Activated naive CD4-positive, alpha-beta T cell treated with anti-CD3 and anti-CD28 coated beads, Interleukin-2, amount 50 U/mL, for 72 hours (primary cell): ENCODE measurements at regions not wholly inside any gene's neighbourhood (a gene's known extent, or its start where the extent isn't known, plus 50 kb on each side); places are given as distances from the start of the nearest gene placed in this dataset.
"Not testable (repeated sequence)": the region's sequence is repeated elsewhere in the genome, so short reads cannot be mapped to it uniquely, and the experiment has no call there.

Experiments
- ATAC-seq, 2 donors: fragments of 150-1000 bp; cut with Tn5 transposase; 2 replicates each; pipeline ENCODE4 v1.10.0; 2021; ENCODE audit warnings: mild to moderate bottlenecking in 2 of 2, moderate library complexity in 2 of 2
- DNase-seq, 2 donors: peaks; one replicate each; pipeline ENCODE4 v3.0.0; 2021 to 2022; ENCODE audit warnings: low spot score in 2 of 2
- H3K27ac Mint-ChIP-seq, 2 donors: one replicate each; pipeline ENCODE4 v1.8.0; 2022; ENCODE audit warnings: mild to moderate bottlenecking in 2 of 2, mixed read lengths in 2 of 2
- H3K36me3 Mint-ChIP-seq, 2 donors: one replicate each; pipeline ENCODE4 v1.8.0; 2022; ENCODE audit warnings: mixed read lengths in 2 of 2
- H3K9me3 Mint-ChIP-seq, 2 donors: one replicate each; pipeline ENCODE4 v1.8.0; 2022; ENCODE audit warnings: mixed read lengths in 2 of 2

DNA sequence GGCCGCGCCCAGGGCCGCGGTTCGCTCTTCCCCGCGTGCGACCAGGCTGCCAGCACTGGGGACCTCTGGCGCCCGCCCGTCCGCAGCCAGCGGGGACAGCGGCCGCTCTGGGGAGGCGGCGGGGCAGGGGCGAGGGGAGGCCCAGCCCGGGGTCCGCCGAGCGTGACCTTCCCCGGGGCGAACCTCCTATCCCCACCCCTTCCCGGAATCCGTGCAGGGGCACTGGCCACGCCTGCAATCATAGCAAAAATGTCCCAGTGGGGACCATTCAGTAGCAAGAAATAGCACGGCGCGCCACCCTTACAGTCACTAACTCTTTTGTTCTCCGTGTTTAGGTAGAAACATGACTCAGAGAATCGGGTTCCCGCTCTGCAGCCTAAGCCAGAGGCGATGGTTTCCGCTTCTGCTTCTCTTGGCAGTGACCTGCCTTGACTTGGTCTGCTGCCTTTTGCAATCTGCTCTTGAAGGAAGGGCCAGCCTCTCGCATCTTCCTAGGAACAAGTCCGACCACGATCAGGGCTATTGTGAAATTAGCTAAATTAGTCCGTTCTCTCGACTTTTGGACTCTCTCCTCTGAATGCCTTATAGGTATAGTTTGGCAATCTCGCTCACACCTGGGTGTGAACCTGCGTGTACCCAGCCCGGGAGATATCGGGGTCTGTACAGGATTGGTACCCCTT lies 79.3 kb upstream of the ACBD5 start:
- no peaks in the 10 kb centered on the region for H3K36me3 Mint-ChIP-seq
- H3K27ac Mint-ChIP-seq = peak overlapping the region; percentile 2 to 11
- ATAC-seq = peak; percentile 85 to 91
- DNase-seq = peak in 1 of 2 donors; percentile 32
- H3K9me3 Mint-ChIP-seq = no peaks in the 10 kb centered on the region

DNA sequence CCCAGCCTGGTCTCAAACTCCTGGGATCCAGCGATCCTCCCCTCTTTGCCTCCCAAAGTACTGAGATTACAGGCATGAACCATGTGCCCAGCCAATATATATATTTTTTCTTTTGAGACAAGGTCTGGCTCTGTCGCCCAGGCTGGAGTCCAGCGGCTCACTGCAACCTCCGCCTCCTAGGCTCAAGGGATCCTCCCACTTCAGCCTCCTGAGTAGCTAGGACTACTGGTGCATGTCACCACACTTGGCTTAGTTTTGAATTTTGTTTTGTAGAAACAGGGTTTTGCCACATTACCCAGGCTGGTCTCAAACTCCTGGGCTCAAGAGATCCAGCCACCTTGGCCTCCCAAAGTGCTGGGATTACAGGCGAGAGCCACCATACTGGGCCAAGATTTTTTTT lies 78.5 kb upstream of the ACBD5 start:
- H3K36me3 Mint-ChIP-seq, ATAC-seq, H3K27ac Mint-ChIP-seq: not testable (repeated sequence)

DNA sequence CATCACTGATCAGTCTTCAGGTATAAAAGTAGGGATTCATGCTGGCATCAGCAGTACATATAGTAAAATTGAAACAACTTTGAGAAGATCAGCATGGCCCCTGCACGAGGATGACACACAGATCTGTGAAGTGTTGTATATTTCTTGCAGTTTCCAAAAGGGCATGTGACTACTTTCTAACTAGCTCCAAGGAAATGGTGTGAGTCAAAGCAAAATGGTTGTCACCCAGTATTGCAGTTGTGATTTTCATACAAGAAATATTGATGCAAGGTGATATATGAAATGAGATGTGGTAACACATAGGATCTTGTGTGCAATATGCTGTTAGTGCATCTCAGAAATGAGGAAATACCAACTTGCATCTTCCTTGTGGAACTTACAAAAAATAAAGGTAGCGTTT lies 74.5 kb upstream of the ACBD5 start:
- not testable (repeated sequence) for H3K27ac Mint-ChIP-seq, H3K36me3 Mint-ChIP-seq, DNase-seq, H3K9me3 Mint-ChIP-seq
- ATAC-seq = peak; percentile 36 to 77

More for the DNA sequence above, 78.5 kb upstream of the ACBD5 start:
- not testable (repeated sequence) for DNase-seq, H3K9me3 Mint-ChIP-seq

DNA sequence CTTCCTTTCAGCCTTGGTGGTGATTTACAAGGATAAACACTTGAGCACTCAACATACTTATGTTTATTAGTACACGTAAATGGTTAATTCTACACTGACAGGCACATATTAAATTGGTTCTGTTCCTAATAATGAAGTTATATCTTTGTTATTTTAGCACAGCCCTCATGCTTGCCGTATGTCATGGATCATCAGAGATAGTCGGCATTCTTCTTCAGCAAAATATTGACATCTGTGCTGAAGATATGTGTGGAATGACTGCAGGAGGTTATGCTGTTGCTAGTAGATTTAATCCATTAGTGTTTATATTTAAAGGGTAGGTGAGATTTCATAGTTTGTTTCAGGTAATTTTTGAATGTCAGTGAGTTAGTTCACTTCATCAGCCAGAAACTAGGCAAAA lies 73.0 kb upstream of the ACBD5 start:
- not testable (repeated sequence) for DNase-seq, ATAC-seq, H3K27ac Mint-ChIP-seq, H3K9me3 Mint-ChIP-seq, H3K36me3 Mint-ChIP-seq

DNA sequence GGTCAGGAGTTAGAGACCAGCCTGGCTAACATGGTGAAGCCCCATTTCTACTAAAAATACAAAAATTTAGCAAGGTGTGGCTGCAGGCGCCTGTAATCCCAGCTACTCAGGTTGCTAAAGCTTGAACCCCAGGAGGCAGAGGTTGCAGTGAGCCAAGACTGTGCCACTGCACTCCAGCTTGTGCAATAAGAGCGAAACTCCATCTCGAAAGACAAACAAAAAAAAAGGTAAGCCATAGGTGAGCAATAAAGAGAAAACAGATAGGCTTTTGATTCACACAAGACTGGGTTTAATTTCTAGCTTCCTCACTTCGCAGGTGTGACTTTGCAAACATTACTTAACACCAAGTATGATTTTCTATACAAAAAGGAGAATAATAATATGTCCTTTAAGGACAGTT lies 72.3 kb upstream of the ACBD5 start:
- H3K27ac Mint-ChIP-seq = no peak overlapping the region
- ATAC-seq (peak; percentile 76 to 85), DNase-seq (no peak)
- no peaks in the 10 kb centered on the region for H3K36me3 Mint-ChIP-seq
- no peaks in the 10 kb centered on the region for H3K9me3 Mint-ChIP-seq

DNA sequence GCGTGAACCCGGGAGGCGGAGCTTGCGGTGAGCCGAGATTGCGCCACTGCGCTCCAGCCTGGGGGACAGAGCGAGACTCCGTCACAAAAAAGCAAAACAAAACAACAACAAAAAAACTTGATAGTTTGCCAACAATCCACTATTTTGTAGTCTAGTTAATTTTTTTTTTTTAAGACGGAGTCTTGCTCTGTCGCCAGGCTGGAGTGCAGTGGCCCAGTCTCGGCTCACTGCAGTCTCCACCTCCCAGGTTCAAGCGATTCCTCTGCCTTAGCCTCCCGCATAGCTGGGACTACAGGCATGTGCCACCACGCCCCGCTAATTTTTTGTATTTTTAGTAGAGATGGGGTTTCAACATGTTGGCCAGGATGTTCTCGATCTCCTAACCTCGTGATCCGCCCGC lies 71.2 kb upstream of the ACBD5 start:
- DNase-seq, ATAC-seq, H3K9me3 Mint-ChIP-seq, H3K36me3 Mint-ChIP-seq, H3K27ac Mint-ChIP-seq: not testable (repeated sequence)

DNA sequence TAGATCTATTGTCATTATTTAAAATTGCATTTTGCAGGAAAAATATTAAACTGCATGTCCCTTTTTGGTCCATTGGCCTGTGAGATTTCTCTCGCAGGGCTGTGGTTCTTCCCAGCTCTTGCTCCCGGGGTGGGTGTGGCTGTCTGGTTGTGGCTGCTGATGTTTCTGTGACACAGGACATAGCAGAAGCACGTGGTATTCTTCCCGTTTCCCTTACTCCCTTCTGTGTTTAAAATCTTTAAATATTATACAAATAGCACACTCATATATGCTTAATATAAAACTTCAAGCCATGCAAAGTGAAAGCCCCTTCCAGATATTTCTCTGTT lies 57.9 kb upstream of the ACBD5 start:
- ATAC-seq, H3K27ac Mint-ChIP-seq, DNase-seq, H3K9me3 Mint-ChIP-seq: not testable (repeated sequence)
- peaks cover 0 to 10% of the 10 kb centered on the region in 2 donors for H3K36me3 Mint-ChIP-seq

DNA sequence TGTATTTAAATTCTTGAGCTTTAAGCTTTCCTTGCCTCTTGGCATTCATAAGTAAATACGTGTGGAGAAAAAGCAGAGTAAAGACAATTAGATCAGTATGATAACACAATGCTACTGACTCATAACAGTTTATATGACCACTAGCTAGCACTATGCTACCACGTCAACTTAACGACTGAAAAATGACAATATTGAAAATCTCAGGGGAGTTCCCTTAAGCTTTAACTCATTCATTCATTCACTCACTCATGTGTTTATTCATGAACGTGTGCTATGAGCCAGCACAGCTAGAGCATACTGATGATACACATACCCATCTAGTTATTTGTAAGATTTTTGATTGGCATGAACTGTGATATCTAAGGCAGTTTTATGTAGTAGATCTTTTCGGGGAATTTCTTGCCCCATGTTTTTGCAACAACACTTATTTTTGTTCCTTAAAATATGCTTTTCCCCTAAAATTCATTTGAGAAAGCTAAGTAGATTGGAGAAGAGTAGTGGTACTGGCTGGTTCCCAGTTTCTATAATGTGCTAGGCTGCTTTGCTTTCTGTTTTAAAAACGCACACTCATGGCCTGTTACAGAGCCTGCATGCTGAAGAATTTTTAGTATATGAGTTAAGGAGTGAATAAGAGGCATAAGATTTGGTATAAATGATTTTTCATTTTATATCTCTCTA lies 57.4 kb upstream of the ACBD5 start:
- Mint-ChIP-seq H3K9me3 (peaks cover 0 to 4% of the 10 kb centered on the region in 2 donors), H3K36me3 (peaks cover 0 to 10% of the 10 kb centered on the region in 2 donors), H3K27ac (no peak overlapping the region)
- DNase-seq (no peak), ATAC-seq (peak; percentile 37 to 65)

DNA sequence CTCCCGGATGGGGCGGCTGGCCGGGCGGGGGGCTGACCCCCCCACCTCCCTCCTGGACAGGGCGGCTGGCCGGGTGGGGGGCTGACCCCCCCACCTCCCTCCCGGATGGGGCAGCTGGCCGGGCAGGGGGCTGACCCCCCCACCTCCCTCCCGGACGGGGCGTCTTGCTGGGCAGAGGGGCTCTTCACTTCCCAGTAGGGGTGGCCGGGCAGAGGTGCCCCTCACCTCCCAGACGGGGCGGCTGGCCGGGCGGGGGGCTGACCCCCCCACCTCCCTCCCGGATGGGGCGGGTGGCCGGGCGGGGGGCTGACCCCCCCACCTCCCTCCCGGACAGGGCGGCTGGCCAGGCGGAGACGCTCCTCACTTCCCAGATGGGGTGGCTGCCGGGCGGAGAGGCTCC lies 55.7 kb upstream of the ACBD5 start:
- not testable (repeated sequence) for H3K9me3 Mint-ChIP-seq, DNase-seq, ATAC-seq, H3K27ac Mint-ChIP-seq
- peaks cover 0 to 10% of the 10 kb centered on the region in 2 donors for H3K36me3 Mint-ChIP-seq

DNA sequence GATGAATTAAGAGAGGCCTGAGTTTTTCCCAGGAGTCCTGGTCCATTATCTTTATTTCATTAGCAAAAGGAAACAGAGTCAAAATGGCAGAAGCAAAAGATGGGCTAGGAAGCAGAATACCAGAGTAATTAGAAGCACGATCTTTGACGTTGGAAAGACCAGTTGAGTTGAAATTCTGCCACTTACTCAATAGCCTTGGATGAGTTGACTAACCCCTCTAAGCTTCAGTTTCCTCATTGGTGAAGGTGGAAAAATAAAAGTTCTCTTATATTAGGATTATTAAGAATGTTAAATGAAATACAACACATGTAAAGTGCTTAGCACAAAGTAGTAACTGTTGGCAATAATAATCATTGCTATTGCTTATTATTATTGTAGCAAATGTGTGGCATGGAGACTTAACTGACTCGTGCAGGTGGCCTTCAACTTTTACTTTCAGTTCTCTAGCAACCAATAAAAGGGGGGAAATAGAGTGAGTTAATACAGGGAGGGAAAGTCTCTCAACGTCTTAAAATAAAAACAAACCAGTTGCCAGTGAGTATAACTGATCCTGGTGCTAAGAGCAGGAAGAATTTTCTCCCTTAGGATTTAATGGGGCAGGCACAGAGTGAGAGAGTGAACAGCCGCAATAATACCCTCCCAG lies 50.8 kb upstream of the ACBD5 start:
- peak in 1 of 2 donors; percentile 56 for ATAC-seq
- not testable (repeated sequence) for H3K9me3 Mint-ChIP-seq
- H3K27ac Mint-ChIP-seq = peak overlapping the region in 1 of 2 donors; percentile 57

More for the DNA sequence above, 50.8 kb upstream of the ACBD5 start:
- H3K36me3 Mint-ChIP-seq, DNase-seq: not testable (repeated sequence)
